Stomach (tissue), 4 donors: ENCODE measurements at regions not wholly inside any gene's neighbourhood (a gene's known extent, or its start where the extent isn't known, plus 50 kb on each side); places are given as distances from the start of the nearest gene placed in this dataset.

Source experiments
- EP300 ChIP-seq: sonication (generic); formaldehyde crosslinking; IDR thresholded peaks from one replicate; pipeline ENCODE4 v1.6.1; 2017; ENCODE audit warnings: antibody characterized with exemption
- POLR2AphosphoS5 ChIP-seq, 3 donors: sonication (generic); formaldehyde crosslinking; IDR thresholded peaks; one replicate each; pipeline ENCODE4 v1.6.1; 2016; ENCODE audit warnings: antibody characterized with exemption in 3 of 3
- TF ChIP-seq, protein P1 (sequence below), 7 experiments: fragments of 450-650 bp in 4 of 7; fragments of 200-600 bp in 3 of 7; sonication (generic) in 3 of 7; IDR thresholded peaks; one replicate each; pipeline ENCODE4 v1.5.1; 2016 to 2019; ENCODE audit warnings: antibody characterized with exemption in 7 of 7, control low read depth in 2 of 7, mild to moderate bottlenecking in 1 of 7

DNA sequence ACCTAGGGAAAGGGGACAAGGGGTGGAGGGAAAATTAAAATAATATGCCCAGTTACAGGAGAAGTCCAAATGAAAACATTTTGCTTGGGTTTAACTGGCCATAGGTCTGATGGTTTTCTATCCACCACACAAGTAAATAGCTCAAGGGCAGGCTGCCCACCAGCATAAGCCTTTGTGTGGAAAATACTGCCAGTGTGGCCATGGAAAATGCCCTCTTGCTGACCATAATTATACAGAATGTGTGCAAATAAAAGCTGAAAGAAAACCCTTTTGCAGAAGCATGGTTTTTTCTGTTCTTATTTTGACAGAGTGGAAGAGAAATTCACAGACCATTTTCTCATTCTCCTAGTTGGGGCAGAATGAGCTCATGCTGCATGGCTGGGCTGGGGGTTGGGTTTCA lies 111.3 kb upstream of the SIX2 start:
- no peak for TF ChIP-seq EP300
- TF ChIP-seq, protein P1, sequence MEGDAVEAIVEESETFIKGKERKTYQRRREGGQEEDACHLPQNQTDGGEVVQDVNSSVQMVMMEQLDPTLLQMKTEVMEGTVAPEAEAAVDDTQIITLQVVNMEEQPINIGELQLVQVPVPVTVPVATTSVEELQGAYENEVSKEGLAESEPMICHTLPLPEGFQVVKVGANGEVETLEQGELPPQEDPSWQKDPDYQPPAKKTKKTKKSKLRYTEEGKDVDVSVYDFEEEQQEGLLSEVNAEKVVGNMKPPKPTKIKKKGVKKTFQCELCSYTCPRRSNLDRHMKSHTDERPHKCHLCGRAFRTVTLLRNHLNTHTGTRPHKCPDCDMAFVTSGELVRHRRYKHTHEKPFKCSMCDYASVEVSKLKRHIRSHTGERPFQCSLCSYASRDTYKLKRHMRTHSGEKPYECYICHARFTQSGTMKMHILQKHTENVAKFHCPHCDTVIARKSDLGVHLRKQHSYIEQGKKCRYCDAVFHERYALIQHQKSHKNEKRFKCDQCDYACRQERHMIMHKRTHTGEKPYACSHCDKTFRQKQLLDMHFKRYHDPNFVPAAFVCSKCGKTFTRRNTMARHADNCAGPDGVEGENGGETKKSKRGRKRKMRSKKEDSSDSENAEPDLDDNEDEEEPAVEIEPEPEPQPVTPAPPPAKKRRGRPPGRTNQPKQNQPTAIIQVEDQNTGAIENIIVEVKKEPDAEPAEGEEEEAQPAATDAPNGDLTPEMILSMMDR (IDR thresholded peaks at IDR 0.05) = no peak
- no peak for TF ChIP-seq POLR2AphosphoS5 (IDR thresholded peaks at IDR 0.05)
